ENCODE measurements at regions not wholly inside any gene's neighbourhood (a gene's known extent, or its start where the extent isn't known, plus 50 kb on each side); places are given as distances from the start of the nearest gene placed in this dataset.
"Not testable (repeated sequence)": the region's sequence is repeated elsewhere in the genome, so short reads cannot be mapped to it uniquely, and the experiment has no call there.

DNA sequence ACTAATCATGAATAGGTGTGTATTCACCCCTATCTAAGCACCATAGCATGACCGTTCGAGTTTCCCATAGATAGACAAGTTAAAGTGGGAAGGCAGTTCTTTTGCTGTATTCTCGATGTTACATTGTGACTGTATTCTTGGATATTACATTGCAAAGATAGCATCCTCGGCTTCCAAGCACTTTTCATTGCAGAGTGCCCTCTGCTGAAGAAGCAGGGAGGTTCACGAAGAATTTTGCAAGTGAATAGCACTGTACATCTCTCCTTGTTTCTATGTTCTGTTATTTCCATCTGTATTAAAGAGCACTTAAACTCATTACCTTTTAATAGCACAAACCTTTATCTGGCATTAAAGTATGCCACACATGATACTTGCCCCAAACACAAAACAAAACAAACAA is 426.7 kb upstream of the ARX start:
- no peak for DNase-seq

DNA sequence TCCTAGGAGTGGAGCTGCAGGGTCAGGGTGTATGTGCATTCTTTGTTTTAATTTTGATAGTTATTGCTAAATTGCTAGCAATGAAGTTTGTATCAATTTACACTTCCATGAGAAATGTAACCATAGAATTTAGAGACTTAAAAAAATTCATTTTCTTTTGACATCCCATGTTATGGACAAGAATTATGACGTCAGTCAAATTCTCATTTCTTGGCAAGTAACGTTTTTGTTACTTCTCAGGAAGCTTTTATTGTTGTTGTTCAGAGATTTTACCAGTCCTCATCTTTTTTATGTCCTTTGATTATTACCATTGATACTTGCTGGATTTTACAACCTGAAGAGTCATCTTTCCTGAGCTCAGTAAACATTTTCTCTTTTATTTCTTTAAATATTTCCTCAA is 417.5 kb upstream of the ARX start:
- DNase-seq: no peak

DNA sequence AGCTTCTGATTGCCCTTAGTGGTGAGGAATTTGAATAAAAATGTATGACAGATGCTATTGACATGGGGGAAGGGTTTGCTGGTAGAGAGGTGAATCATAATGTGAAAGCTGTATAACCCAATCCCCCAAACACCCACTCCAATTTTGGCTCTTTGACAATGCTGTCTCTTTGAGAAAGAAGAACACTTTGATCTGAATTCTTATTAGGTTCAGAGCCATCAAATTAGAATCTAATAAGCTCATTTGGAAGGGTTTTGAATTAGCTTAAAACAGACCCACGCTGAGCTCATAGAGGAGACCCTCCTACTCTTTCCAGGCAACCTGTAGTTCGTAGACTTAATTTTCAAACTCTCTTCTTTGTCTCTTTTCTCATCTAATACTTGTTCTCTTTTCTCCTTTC is 416.6 kb upstream of the ARX start:
- DNase-seq: no peak

DNA sequence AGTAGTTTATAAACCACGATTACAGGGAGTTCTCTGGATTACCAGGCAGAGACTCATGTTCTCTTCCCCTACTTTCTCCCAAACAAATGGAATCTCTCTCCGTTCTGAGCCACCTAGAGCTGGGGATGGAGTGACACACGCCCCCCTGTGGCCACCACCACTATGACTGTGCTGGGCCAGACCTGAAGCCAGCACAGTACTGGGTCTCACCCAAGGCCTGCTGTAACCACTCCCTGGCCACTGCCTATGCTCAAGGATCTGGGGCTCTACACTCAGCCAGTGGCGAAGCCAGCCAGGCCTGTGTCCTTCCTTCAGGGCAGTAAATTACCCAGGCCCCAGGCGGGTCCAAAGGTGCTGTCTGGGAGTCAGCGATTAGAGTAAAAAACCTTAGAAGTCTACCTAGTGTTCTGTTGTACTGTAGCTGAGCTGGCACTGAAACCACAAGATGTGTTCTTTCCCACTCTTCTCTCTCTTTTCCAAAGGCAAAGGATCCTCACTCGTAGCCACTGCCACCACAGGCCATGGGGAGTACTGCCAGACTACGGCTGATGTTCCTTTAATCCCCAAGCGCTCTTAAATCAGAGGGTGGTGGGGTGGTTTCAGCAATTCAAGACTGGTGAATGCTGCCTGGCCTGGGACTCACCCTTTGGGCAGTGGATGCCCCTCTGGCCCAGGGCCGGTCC is 412.2 kb upstream of the ARX start:
- DNase-seq: no peak

DNA sequence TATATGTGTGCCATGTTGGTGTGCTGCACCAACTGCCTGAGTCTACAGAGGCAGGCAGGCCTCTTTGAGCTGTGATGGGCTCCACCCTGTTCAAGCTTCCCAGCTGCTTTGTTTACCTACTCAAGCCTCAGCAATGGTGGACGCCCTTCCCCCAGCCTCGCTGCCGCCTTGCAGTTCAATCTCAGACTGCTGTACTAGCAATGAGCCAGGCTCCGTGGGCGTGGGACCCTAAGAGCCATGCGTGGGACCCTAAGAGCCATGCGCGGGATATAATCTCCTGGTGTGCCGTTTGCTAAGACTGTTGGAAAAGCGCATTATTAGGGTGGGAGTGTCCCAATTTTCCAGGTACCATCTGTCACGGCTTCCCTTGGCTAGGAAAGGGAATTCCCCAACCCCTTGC is 388.4 kb upstream of the ARX start:
- DNase-seq: not testable (repeated sequence)

DNA sequence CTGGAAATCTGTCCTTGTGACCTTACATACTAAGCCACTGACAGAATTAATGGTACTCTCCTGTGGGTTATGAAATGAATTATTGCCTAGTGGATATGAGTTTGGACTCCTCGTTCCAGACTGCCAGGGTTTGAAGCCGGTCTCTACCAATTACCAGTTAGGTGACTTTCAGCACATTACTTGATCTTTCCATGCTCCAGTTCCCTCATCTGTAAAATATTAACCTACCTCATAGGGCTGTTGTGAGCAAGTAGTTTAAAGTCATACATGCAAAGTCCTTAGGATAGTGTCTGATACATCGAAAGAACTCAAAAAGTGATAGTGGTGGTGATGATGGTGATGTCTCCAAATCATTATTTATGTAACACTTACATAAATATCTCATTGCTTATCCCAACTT is 373.5 kb upstream of the ARX start:
- no peak for DNase-seq

DNA sequence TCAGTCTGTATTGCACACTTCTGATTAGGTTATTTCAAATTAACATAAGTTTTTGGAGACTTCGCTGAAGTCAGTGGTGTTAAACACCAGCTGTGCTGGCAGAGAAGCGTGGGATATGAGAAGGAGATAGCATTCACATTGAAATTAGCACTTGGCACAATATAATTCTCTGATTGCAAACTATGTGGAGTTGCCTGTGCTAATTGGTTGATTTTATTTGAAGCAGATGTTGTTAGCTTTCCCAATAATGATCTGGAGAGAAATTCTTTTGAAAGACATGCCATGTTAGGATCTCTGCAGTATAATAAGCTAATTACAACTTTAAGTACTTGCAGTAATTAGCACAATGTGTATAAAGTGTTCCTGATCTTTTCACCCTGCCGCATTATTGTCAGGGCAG is 367.4 kb upstream of the ARX start:
- no peak for DNase-seq

DNA sequence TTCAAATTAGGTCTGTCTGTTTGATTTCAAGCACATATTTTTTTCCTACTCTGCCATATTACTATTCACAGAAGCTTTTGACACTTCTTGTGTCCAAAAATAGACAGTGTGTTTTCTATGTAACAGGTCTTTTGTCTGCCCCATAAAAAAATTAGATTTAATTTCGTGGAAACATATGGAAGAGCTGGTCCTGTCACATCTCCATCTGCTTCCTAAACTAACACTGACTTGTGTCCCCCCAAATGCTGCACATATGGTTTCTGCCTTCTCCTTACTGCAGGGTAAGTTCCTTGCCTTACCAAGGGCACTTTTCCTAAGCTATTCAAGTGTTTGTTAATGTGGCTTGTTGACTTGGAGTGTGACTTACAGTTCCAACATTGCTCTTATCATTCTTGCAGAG is 340.7 kb upstream of the ARX start:
- no peak for DNase-seq

DNA sequence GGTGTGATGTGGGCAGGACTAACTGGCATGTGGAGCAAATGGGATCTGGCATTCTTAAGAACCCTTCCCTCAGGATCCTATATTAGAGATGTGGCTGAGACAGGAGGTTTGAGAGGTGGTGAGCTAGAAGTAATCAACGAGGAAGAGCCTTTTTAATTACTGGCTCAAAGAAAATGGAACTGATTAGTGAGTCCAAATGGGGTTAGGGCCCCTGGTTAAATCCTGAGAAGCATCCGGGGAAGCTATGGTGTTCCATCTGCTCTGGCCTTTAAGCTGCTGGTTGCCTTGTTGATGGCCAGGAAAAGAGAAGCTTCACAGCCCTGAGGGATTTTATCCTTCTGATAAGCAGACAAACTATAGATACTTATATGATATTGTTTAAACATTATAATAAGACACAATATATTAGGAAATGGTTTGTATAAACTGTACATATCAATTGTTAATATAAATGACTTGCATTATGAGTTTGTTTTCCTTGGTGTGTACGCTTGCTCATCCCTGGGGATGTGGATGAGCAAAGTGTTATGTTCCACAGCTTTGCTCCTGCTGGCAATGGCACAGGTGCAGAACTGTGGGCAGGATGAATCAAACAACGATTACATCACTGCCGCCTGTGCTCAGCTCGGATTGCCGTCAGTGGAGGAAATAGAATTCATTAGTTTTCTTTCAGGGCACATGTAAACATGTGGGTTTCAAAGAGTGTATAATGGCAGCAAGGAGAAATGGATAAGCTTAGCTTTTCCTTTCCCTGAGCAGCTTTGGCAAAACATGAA is 328.6 kb upstream of the ARX start:
- DNase-seq: no peak

DNA sequence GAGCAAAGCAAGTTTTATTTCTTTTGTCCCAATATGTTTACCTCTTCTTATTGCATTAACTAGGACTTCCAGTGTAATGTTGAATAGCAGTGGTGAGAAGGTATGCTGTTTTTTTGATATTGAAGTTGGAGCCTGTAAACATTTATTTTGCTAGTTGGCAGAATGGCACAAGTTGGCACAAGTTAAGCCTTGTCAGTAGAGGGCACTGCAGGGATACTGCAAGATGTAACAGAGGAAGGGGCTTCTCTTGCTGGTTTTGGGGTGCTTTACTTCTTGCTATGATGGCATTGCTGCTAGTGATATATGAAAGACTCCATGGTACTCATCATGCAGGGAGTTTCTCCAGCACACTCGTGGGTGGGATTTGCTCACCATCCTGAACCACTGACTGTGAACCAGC is 327.3 kb upstream of the ARX start:
- DNase-seq: no peak

DNA sequence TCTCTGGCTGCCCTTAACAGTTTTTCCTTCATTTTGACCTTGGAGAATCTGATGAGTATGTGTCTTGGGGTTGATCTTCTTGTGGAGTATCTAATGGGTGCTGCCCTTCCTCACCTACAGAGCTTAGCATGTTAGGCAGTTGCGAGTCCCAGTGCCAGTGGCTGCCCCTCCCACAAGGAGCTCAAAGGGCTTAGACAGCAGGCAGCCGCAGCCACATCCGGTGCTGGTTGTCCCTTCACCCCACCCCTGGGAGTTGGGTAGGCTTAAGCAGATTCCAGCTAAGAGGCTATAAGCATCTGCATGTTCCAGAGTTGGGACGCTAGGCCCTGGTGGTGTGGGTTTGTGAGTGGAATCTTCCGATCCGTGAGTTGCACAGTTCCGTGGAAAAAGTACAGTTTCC is 322.1 kb upstream of the ARX start:
- no peak for DNase-seq

DNA sequence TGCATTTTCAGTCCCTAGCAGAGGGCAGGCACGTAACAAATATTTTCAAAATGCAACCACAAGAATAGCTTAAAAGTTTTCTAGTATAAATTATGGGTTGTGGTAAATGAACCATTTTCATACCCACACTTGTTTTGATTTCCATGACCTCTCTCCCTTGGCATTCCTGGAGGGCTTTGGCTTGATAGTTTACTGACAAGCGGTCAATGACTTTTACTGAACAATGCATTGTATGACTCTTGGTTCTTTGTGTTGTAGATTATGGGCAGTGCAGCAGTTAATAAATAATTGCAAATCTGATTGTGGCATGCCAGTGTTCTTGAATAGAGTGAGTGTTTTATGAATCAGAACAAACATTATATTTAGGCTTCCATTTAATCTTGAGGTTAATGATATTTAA is 285.2 kb upstream of the ARX start:
- no peak for DNase-seq

DNA sequence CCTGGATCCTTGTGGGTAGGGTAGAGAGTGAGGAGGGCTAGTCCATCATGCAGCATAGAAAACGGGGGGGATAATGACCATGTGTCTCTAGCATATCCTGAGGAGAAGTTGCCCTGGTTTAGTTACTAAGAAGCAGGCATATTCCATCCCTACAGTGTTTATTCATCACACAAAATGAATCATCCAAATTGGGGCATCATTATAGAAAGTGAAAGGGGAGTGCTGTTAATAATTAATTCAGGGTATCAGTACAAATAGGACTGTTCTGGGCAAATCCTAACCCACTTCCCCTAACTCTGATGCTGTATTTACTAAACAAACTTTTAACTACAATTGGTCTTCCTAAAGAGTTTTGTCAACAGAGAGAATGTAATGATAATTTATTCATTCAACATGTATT is 281.1 kb upstream of the ARX start:
- no peak for DNase-seq

DNA sequence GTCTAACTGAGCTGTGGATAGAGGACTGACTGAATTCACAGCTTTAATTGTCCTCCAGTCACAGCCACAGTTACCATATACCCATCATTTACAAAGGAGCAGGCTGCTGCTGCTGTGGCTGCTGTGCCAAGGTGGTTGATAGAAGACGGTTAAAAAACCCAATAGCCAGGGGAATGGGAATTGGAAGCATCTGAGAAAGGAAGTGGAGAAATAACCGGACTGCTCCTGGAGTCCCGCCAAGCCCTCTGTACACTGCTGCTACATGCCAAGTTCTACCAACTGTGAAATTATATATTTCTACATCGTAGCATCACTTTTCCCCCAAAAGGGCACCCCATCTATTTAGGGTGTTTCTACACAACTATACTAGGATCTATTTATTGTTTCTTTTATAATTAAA is 279.7 kb upstream of the ARX start:
- DNase-seq: no peak

DNA sequence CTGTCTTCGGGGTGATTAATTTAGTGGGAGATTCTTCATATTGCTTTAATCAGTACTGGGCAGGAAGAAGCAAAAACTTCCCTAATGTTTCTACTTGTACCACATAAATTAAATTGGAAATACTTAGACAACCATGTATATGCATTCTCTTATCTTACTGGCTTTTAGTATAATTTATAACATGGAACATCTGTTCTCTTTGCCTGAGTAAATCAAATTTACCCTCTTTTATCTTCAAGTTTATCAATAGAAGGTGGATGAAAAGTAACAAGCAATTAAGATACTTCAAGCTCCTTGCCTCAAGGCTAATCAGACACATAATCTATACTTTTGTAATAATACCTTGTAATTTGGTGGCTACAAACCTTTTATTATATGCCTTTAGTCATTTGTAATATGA is 274.4 kb upstream of the ARX start:
- no peak for DNase-seq

DNA sequence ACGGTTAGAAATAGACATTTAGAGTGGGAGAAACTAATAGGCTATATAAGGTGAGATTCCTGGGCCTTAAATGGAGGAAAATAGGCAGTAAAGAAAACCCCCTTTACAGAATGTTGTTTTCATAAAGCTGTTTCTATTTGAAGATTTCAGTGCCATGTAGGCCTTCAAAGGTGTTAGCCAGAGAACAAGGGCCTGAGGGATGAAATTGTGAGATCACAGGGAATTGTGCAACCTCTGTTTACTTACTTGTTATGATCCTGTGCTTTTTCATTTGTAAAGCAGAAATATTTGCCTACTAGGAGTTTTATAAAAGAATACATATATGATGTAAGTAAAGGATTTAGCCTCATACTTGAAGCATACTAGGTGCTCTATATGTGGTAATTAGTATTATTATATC is 272.9 kb upstream of the ARX start:
- DNase-seq: no peak

DNA sequence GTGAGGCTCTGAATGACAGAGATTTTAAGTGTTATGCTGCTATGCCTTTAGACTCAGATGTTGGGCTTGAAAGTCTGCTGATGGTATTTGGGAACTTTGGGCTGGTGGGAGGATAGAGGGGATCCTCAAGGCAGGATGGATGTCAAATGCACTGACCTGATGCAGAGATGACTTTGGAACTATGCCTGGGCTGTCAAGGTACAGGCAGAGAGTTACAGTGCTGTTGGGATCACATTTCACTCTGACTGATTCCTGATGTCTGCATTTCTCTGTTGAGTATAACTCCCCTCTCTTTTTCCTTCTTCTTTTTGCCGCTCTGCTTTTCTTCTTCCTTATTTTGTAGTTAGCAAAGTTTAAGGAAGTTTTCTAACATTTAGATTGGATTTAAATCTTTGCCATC is 271.8 kb upstream of the ARX start:
- DNase-seq: no peak

DNA sequence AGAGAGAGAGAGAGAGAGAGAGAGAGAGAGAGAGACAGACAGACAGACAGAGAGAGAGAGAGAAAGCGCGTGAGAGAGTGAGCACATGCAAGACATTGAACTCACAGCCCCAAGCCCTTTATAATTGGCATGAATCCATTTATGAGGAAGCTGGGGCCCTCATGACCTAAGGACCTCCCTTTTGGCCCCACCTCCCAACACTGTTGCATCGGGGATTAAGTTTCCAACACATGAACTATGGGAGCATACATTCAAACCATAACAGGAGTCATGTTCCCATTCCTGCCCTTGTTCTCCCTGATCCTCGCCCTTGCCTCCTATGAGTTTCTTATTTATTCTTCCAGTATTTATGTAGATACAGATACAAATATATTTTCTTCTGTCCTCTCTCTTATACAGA is 269.8 kb upstream of the ARX start:
- no peak for DNase-seq

DNA sequence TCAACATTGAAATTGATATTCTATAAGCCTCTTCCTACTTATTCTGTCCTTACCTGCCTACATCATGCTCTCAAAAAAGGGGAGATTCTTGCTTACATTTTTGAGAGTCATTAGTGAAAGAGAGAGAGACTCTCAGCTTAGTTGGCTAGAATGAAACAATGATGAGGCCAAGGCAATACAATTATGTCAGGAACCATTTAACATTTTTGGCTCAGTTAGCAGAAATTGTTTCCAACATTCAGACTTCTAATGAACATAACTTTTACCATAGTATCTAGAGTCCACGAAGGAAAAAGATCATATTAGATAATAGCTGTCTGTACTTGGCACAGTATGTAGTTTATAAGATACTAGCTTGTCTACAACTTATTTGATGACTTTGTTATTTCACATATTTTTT is 263.7 kb upstream of the ARX start:
- DNase-seq: no peak

DNA sequence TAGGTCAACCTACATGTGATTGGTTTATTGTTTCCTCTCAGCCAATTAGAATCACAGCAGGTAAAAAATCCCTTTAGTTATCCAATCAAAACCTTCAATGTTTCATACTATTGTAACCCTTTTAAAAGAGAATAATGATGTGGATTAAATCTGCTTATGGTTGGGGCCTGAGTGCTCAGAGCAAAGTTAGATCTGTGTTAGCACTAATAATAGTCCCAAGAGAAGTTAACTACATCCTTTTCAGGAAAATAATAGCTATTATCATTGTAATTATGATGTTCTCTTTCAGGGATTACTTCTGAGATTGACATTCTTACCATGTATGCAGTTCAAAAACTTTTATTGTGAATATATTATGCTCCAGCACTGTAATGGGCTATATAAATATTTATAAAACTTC is 262.6 kb upstream of the ARX start:
- no peak for DNase-seq

DNA sequence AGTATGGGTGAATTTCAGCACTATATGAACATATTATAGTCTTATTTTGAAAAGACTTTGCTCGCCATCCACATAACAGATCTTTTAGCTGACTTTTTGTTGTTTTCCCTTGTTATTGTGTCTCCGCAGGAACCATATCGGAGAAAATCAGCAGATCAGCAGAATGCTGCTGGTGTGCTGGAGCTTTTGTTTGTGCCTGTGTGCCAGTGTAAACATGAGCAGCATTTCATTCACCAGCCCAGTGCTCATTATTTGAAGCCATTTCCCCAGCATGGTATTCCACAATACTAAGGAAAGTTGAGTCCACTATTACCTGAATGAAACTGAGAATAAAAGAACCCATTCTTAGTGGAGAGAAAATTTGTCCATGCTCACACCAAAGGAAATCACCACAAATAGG is 261.8 kb upstream of the ARX start:
- no peak for DNase-seq

DNA sequence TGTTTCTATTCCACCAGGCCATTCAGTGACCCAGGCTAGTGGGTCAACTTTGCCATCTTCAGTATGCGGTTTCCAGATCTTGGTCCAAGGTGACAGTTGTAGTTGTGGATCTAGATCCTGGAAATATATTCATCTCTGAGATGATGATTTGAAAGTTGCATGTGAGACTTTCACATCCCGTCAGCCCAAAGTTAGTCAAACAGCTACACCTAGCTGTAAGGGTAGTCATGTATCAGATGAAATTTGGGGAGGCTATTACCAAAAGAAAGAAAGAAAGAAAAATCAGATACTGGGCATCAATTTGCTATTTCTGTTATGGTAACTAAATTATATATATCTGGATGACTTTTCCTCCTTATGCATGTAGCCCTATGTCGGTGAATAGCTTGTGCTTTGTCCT is 259.4 kb upstream of the ARX start:
- DNase-seq: no peak

DNA sequence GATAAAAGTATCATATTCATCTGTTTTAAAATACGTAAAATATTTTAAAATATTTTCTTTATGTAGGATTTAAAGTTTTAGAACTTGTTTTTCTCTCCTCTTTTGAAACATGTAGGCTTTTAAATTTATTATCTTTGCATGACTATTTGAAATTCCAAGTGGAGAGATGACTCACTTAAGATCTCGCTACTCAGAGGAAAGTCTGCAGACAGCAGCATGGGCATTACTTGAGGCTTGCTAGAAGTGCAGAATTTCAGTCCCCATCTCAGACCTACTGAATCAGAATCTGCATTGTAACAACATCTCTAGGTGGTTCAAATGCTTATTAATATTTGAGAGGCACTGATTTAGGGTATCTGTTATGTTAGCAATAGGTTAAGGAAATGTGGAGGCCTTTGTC is 225.7 kb upstream of the ARX start:
- no peak for DNase-seq

DNA sequence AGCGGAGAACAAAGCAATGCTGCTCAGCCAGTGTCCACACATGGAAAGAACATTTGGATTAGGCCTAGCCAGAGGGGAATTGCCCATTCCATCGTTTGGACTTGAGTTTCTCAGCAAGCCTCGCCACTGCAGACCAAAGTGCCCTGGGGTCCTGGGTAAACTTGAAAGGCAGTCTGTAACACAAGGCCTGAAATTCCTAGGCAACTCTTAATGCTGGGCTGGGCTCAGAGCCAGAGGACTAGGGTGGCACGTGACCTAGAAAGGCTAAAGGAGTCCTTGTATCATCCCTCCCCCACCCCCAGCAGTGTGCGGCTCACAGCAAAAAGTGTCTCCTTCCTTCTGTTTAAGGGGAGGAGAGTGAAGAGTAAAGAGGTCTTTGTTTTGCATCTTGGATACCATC is 210.4 kb upstream of the ARX start:
- no peak for DNase-seq

DNA sequence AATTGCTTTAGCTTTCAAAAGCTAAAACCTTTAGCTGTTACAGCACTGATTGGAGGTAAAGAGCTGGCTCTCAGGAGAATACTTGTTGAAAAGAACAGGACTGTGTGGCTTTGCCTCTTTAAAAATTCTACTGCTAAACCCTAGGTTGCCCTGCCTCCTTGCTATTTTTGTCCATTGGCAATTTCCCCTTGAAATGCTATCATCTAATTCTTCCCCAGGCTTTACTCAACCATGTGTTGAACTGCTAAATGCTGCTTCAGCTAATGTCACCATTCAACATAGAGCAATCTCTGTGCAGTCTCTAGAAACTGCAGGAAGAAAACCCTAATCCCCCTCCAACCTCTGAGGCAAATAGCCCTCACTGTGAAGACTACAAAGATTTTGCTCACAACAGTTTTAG is 203.7 kb upstream of the ARX start:
- no peak for DNase-seq

Data from hindlimb muscle (tissue), 1 donor.